ENCODE measurements at regions not wholly inside any gene's neighbourhood (a gene's known extent, or its start where the extent isn't known, plus 50 kb on each side); places are given as distances from the start of the nearest gene placed in this dataset.

DNA sequence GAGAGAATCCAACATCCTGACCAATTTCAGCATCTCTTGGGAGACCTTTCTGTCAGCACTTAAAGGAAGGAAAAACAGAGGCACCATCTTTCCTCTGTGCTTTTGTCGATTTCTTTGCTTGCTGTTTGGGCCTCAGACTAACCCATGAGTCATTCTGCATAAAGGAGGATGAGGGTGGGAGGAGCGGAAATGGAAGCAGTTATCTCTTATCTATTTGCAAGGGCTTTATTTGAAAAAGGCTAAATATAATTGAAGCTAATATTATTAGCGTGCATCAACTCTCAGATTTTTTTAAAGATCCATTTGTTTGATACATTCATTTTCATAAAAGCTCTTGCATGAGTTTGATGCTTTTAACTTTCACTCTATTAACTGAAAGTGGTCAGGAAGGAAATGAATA, 72.9 kb downstream of the ZNF622 start:
- Histone ChIP-seq H3K4me1 (ENCODE audit: low read length) (no peaks in the 10 kb centered on the region), H3K4me3 (ENCODE audit: low read length) (no peak overlapping the region), H3K27me3 (ENCODE audit: low read length) (no peaks in the 10 kb centered on the region)

DNA sequence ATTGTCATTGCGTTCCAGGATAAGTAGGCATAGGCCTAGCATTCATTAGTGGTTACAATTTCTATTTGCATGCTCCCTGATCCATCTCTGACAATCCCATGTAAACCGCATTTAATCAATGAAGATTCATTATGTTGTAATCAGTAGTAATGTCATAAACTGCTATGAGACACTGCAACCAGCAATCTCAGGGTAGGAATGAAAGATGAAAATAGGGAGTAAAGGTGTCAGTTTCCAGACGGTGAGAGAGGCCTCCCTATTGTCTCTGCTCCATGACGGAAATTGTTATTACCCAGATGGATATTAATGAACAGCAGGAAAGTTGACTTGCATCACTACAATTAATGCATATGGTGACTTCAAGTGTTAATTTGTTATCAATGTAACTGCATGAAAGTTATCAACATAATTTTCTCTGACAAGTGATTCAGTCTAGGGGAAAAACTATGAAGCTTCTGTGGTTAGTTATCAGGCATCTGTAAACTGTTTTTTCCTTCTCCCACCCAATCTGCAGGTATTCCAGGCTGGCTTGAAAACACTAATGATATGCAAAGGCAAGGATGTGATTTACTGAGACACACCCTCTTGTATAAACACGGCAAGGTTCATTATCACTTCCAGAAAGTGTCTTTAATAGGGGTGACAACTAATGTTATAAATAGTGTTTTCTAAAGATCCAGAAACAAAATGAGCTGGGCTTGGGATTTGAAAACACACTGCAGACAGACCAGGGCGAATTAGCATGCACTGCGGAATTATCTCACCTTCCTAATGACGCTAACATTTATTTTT, 73.5 kb downstream of the ZNF622 start:
- H3K4me2 ChIP-seq (ENCODE audit: low read depth, low read length, poor library complexity, severe bottlenecking) = no peak overlapping the region
- no peak for DNase-seq
- no peak overlapping the region for H3K27ac ChIP-seq (ENCODE audit: low read length)

More for the DNA sequence above, 72.9 kb downstream of the ZNF622 start:
- H3K79me2 ChIP-seq (ENCODE audit: low read length) = no peaks in the 10 kb centered on the region
- DNase-seq = no peak
- H3K9ac ChIP-seq (ENCODE audit: low read length) = no peak overlapping the region
- H3K9me2 ChIP-seq (replicated peaks; ENCODE audit: insufficient read depth, low read length) = no peaks in the 10 kb centered on the region
- H3K4me2 ChIP-seq (ENCODE audit: low read depth, low read length, poor library complexity, severe bottlenecking) = no peak overlapping the region
- no peak overlapping the region for H3K27ac ChIP-seq (ENCODE audit: low read length)
- H3K9me3 ChIP-seq (ENCODE audit: low read length) = no peaks in the 10 kb centered on the region
- H2AFZ ChIP-seq (ENCODE audit: low read length) = no peak overlapping the region
- H4K20me1 ChIP-seq (ENCODE audit: insufficient read depth, low read depth, low read length) = no peaks in the 10 kb centered on the region
- no peaks in the 10 kb centered on the region for H3K36me3 ChIP-seq (ENCODE audit: insufficient read depth, low read length)

DNA sequence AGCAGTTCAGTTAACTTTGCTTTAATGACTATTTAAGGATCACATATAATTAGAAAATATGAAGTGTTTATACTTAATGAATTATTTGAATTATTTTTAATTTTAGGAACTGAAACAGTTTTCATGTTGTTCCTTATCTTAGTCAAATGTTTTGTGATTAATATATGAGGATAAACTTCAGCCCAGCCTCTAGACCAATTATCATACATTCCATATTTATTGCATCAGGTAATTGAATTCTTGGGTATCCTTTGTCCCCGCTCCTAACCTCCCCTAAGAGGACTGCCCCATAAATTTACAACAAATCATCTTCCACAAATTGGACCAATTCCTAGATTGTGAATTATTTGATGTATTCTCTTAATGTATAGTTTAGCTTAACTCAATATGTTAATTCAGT, 74.8 kb downstream of the ZNF622 start:
- no peaks in the 10 kb centered on the region for H3K9me3 ChIP-seq (ENCODE audit: low read length)
- H3K9ac ChIP-seq (ENCODE audit: low read length) = no peak overlapping the region
- H4K20me1 ChIP-seq (ENCODE audit: insufficient read depth, low read depth, low read length) = no peaks in the 10 kb centered on the region
- H3K27me3 ChIP-seq (ENCODE audit: low read length) = no peaks in the 10 kb centered on the region
- H3K4me3 ChIP-seq (ENCODE audit: low read length) = no peak overlapping the region
- H3K4me2 ChIP-seq (ENCODE audit: low read depth, low read length, poor library complexity, severe bottlenecking) = no peak overlapping the region
- H3K79me2 ChIP-seq (ENCODE audit: low read length) = no peaks in the 10 kb centered on the region
- H3K36me3 ChIP-seq (ENCODE audit: insufficient read depth, low read length) = no peaks in the 10 kb centered on the region
- H3K9me2 ChIP-seq (replicated peaks; ENCODE audit: insufficient read depth, low read length) = no peaks in the 10 kb centered on the region
- no peak overlapping the region for H2AFZ ChIP-seq (ENCODE audit: low read length)
- H3K27ac ChIP-seq (ENCODE audit: low read length) = no peak overlapping the region
- no peak for DNase-seq
- no peaks in the 10 kb centered on the region for H3K4me1 ChIP-seq (ENCODE audit: low read length)

More for the DNA sequence above, 73.5 kb downstream of the ZNF622 start:
- Histone ChIP-seq H3K27me3 (ENCODE audit: low read length) (no peaks in the 10 kb centered on the region), H3K4me3 (ENCODE audit: low read length) (no peak overlapping the region), H3K36me3 (ENCODE audit: insufficient read depth, low read length) (no peaks in the 10 kb centered on the region), H2AFZ (ENCODE audit: low read length) (no peak overlapping the region), H3K79me2 (ENCODE audit: low read length) (no peaks in the 10 kb centered on the region), H3K9me2 (replicated peaks; ENCODE audit: insufficient read depth, low read length) (no peaks in the 10 kb centered on the region), H3K9ac (ENCODE audit: low read length) (no peak overlapping the region), H3K4me1 (ENCODE audit: low read length) (no peaks in the 10 kb centered on the region), H4K20me1 (ENCODE audit: insufficient read depth, low read depth, low read length) (no peaks in the 10 kb centered on the region), H3K9me3 (ENCODE audit: low read length) (no peaks in the 10 kb centered on the region)

DNA sequence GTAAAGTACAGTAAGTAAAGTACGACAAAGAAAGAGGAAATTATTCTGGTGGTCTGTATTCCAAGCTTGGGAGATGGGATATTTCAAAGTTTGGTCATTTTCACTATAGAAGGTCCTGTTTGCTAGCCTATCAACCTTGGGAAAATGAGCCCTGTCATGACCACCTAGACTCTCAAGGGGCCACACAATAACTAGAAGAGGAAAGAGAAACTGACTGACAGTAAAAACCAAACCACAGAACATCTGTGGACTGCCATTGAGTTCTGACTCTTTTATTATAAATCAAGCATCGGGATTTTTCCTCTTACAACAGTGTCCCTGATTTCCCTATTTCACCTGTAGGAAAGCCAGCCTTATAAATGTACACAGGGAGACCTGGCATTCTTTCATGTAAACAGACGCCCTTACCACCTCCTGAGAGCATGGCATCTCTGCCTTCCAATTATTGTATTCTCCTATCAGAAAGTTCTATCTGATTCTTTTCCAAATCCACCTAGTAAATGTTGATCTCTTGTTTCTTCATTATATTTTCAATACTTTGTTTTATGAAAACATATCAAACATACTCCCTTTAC, 80.0 kb downstream of the ZNF622 start:
- no peaks in the 10 kb centered on the region for H3K36me3 ChIP-seq (ENCODE audit: insufficient read depth, low read length)
- no peak for DNase-seq
- H4K20me1 ChIP-seq (ENCODE audit: insufficient read depth, low read depth, low read length) = no peaks in the 10 kb centered on the region

DNA sequence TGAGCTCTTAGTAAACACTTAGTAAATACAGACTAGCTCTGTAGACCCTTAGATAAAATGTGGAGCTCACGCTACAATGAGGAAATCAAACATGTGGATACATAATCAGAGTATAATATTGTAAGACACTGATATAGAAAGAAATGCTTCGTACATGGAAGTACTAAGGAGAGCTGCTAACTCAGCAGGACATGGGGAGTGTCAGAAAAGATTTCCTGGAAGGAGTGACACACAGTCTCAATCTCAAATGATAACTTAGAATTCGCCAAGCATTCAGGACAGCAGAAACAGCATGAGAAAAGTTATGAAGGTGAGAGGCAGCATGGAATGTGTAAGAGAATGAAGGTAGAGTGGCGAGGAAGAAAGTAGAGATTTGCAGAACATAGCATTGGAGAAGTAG, 80.8 kb downstream of the ZNF622 start:
- H3K36me3 ChIP-seq (ENCODE audit: insufficient read depth, low read length) = no peaks in the 10 kb centered on the region
- DNase-seq = no peak
- H3K9me3 ChIP-seq (ENCODE audit: low read length) = no peaks in the 10 kb centered on the region
- H3K4me2 ChIP-seq (ENCODE audit: low read depth, low read length, poor library complexity, severe bottlenecking) = no peak overlapping the region
- no peak overlapping the region for H2AFZ ChIP-seq (ENCODE audit: low read length)
- H3K9me2 ChIP-seq (replicated peaks; ENCODE audit: insufficient read depth, low read length) = no peaks in the 10 kb centered on the region
- H3K4me3 ChIP-seq (ENCODE audit: low read length) = no peak overlapping the region
- H3K27ac ChIP-seq (ENCODE audit: low read length) = no peak overlapping the region
- H3K79me2 ChIP-seq (ENCODE audit: low read length) = no peaks in the 10 kb centered on the region
- H4K20me1 ChIP-seq (ENCODE audit: insufficient read depth, low read depth, low read length) = no peaks in the 10 kb centered on the region
- H3K9ac ChIP-seq (ENCODE audit: low read length) = no peak overlapping the region
- no peaks in the 10 kb centered on the region for H3K4me1 ChIP-seq (ENCODE audit: low read length)
- no peaks in the 10 kb centered on the region for H3K27me3 ChIP-seq (ENCODE audit: low read length)

More for the DNA sequence above, 80.0 kb downstream of the ZNF622 start:
- Histone ChIP-seq H3K9me2 (replicated peaks; ENCODE audit: insufficient read depth, low read length) (no peaks in the 10 kb centered on the region), H3K4me3 (ENCODE audit: low read length) (no peak overlapping the region), H3K79me2 (ENCODE audit: low read length) (no peaks in the 10 kb centered on the region), H3K4me1 (ENCODE audit: low read length) (no peaks in the 10 kb centered on the region), H3K27me3 (ENCODE audit: low read length) (no peaks in the 10 kb centered on the region), H3K27ac (ENCODE audit: low read length) (no peak overlapping the region), H3K9me3 (ENCODE audit: low read length) (no peaks in the 10 kb centered on the region), H2AFZ (ENCODE audit: low read length) (no peak overlapping the region), H3K4me2 (ENCODE audit: low read depth, low read length, poor library complexity, severe bottlenecking) (no peak overlapping the region), H3K9ac (ENCODE audit: low read length) (no peak overlapping the region)

DNA sequence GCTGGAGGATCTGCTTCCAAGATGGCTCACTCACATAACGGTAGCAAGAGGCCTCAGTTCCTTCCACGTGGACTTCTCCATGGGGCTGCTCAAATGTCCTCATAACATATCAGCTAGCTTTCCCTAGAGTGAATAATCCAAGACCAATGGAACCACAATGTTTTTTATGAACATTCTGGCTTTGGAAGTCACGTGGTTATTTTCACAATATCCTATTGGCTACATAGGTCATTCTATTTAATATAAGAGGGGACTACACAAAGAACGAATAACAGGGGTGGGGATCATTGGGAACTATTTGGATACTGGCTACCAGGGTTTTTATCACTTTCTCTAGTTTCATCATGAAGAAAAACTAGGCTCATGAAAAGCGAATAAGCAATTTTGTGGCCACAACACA, 81.4 kb downstream of the ZNF622 start:
- H3K9me3 ChIP-seq (ENCODE audit: low read length) = no peaks in the 10 kb centered on the region
- H3K79me2 ChIP-seq (ENCODE audit: low read length) = no peaks in the 10 kb centered on the region
- no peaks in the 10 kb centered on the region for H3K4me1 ChIP-seq (ENCODE audit: low read length)
- no peak overlapping the region for H3K27ac ChIP-seq (ENCODE audit: low read length)
- H3K9me2 ChIP-seq (replicated peaks; ENCODE audit: insufficient read depth, low read length) = no peaks in the 10 kb centered on the region
- H3K4me3 ChIP-seq (ENCODE audit: low read length) = no peak overlapping the region
- no peaks in the 10 kb centered on the region for H4K20me1 ChIP-seq (ENCODE audit: insufficient read depth, low read depth, low read length)
- H2AFZ ChIP-seq (ENCODE audit: low read length) = no peak overlapping the region
- H3K4me2 ChIP-seq (ENCODE audit: low read depth, low read length, poor library complexity, severe bottlenecking) = no peak overlapping the region
- no peak overlapping the region for H3K9ac ChIP-seq (ENCODE audit: low read length)
- no peak for DNase-seq
- no peaks in the 10 kb centered on the region for H3K36me3 ChIP-seq (ENCODE audit: insufficient read depth, low read length)
- H3K27me3 ChIP-seq (ENCODE audit: low read length) = no peaks in the 10 kb centered on the region

DNA sequence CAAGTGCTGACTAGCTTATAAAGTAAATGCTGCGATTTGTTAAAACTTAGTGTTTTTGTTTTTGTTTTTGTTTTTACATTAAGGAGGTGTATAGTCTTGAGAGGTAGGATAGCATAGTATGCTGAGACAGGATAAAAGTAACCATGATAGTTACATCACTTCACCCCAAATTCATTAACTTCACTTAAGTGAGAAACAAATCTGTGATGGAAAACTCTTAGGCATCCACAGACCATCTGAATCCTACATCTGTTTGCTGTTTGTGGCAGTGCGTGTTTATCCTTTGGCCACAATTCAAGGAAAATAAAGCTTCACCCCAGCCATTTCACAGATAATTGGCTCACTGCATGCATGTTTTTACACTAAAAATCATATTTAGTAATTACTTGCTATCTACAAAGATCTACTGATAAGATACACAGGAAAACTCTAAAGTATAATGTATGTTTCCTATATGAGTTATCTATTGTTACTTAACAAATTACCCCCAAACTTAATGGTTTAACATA, 82.0 kb downstream of the ZNF622 start:
- Histone ChIP-seq H3K9me3 (ENCODE audit: low read length) (no peaks in the 10 kb centered on the region), H3K9me2 (replicated peaks; ENCODE audit: insufficient read depth, low read length) (no peaks in the 10 kb centered on the region), H3K79me2 (ENCODE audit: low read length) (no peaks in the 10 kb centered on the region), H3K36me3 (ENCODE audit: insufficient read depth, low read length) (no peaks in the 10 kb centered on the region), H2AFZ (ENCODE audit: low read length) (no peak overlapping the region), H3K27ac (ENCODE audit: low read length) (no peak overlapping the region), H3K4me1 (ENCODE audit: low read length) (no peaks in the 10 kb centered on the region), H3K9ac (ENCODE audit: low read length) (no peak overlapping the region), H4K20me1 (ENCODE audit: insufficient read depth, low read depth, low read length) (no peaks in the 10 kb centered on the region), H3K4me2 (ENCODE audit: low read depth, low read length, poor library complexity, severe bottlenecking) (no peak overlapping the region), H3K4me3 (ENCODE audit: low read length) (no peak overlapping the region), H3K27me3 (ENCODE audit: low read length) (no peaks in the 10 kb centered on the region)
- DNase-seq = no peak

DNA sequence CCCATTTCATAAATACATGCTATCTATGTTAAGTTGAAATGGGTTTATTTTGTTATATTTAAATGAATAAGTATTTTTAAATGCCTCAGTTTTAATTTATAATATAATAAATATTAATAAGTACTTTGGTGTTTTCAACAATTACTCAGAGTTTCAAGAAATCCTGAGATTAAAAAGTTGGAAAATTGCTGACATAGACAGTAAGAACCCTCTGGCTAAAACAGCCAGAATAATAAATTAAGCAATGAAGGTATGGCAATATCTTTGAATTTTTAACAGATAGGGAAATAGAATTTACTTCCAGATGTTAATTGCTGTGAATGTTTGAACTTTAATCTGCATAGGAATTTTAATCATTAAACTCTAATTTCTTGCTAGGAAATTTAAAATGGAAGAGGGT, 83.6 kb downstream of the ZNF622 start:
- no peak for DNase-seq
- H3K4me2 ChIP-seq (ENCODE audit: low read depth, low read length, poor library complexity, severe bottlenecking) = no peak overlapping the region
- no peaks in the 10 kb centered on the region for H3K9me3 ChIP-seq (ENCODE audit: low read length)
- H3K27me3 ChIP-seq (ENCODE audit: low read length) = no peaks in the 10 kb centered on the region
- H3K27ac ChIP-seq (ENCODE audit: low read length) = no peak overlapping the region
- H4K20me1 ChIP-seq (ENCODE audit: insufficient read depth, low read depth, low read length) = no peaks in the 10 kb centered on the region
- H3K9me2 ChIP-seq (replicated peaks; ENCODE audit: insufficient read depth, low read length) = no peaks in the 10 kb centered on the region
- H3K4me1 ChIP-seq (ENCODE audit: low read length) = no peaks in the 10 kb centered on the region
- no peak overlapping the region for H3K4me3 ChIP-seq (ENCODE audit: low read length)
- H3K79me2 ChIP-seq (ENCODE audit: low read length) = no peaks in the 10 kb centered on the region
- H2AFZ ChIP-seq (ENCODE audit: low read length) = no peak overlapping the region
- no peaks in the 10 kb centered on the region for H3K36me3 ChIP-seq (ENCODE audit: insufficient read depth, low read length)
- H3K9ac ChIP-seq (ENCODE audit: low read length) = no peak overlapping the region

All from Karpas-422 (cell line).